H9 (cell line): ENCODE measurements at regions not wholly inside any gene's neighbourhood (a gene's known extent, or its start where the extent isn't known, plus 50 kb on each side); places are given as distances from the start of the nearest gene placed in this dataset.
"Not testable (repeated sequence)": the region's sequence is repeated elsewhere in the genome, so short reads cannot be mapped to it uniquely, and the experiment has no call there.

Experiments
- DNase-seq: peaks from one replicate; pipeline ENCODE4 v3.0.0-alpha.2; 2017
- H2AFZ ChIP-seq: one replicate; pipeline ENCODE4 v1.6.1; 2013; ENCODE audit warnings: mild to moderate bottlenecking, low read length, control low read depth, moderate library complexity
- H2AK5ac ChIP-seq: 2 replicates; pipeline ENCODE4 v1.6.1; 2013; ENCODE audit warnings: low read length, control low read depth, mixed read lengths; ENCODE audit not compliant: insufficient read length
- H2BK120ac ChIP-seq: one replicate; pipeline ENCODE4 v1.6.1; 2013; ENCODE audit warnings: low read depth, mild to moderate bottlenecking, low read length, control low read depth, inconsistent platforms; ENCODE audit not compliant: poor library complexity, severe bottlenecking
- H2BK12ac ChIP-seq: 2 replicates; pipeline ENCODE4 v1.6.1; 2013; ENCODE audit warnings: low read length, control low read depth, mixed read lengths, low read depth; ENCODE audit not compliant: insufficient read length
- H2BK15ac ChIP-seq: 2 replicates; pipeline ENCODE4 v1.6.1; 2013; ENCODE audit warnings: low read depth, low read length, control low read depth
- H2BK20ac ChIP-seq: one replicate; pipeline ENCODE4 v1.6.1; 2013; ENCODE audit warnings: low read depth, mild to moderate bottlenecking, low read length, control low read depth, inconsistent platforms; ENCODE audit not compliant: poor library complexity, severe bottlenecking
- H2BK5ac ChIP-seq: 2 replicates; pipeline ENCODE4 v1.6.1; 2013; ENCODE audit warnings: low read length, control low read depth, mixed read lengths; ENCODE audit not compliant: insufficient read length
- H3K14ac ChIP-seq: 2 replicates; pipeline ENCODE4 v1.6.1; 2013; ENCODE audit warnings: low read length, control low read depth; ENCODE audit not compliant: insufficient read depth
- H3K18ac ChIP-seq: 2 replicates; pipeline ENCODE4 v1.6.1; 2013; ENCODE audit warnings: low read depth, mild to moderate bottlenecking, mixed read lengths, low read length, control low read depth; ENCODE audit not compliant: insufficient read length
- H3K23ac ChIP-seq: 2 replicates; pipeline ENCODE4 v1.6.1; 2013; ENCODE audit warnings: low read length, control low read depth, mixed read lengths, low read depth; ENCODE audit not compliant: insufficient read length
- H3K23me2 ChIP-seq: 2 replicates; pipeline ENCODE4 v1.6.1; 2013; ENCODE audit warnings: low read depth, mild to moderate bottlenecking, mixed read lengths, low read length, control low read depth; ENCODE audit not compliant: insufficient read length, poor library complexity, severe bottlenecking
- H3K27ac ChIP-seq: 2 replicates; pipeline ENCODE4 v1.5.1; 2013; ENCODE audit warnings: low read length, control low read depth, mixed read lengths, low read depth; ENCODE audit not compliant: insufficient read length
- H3K27me3 ChIP-seq: 2 replicates; pipeline ENCODE4 v1.6.1; 2013; ENCODE audit warnings: low read length, control low read depth, inconsistent platforms; ENCODE audit not compliant: insufficient read depth
- H3K4ac ChIP-seq: 2 replicates; pipeline ENCODE4 v1.6.1; 2013; ENCODE audit warnings: low read depth, mild to moderate bottlenecking, control low read depth, inconsistent platforms, low read length, moderate library complexity
- H3K4me1 ChIP-seq: 2 replicates; pipeline ENCODE4 v1.6.1; 2013; ENCODE audit warnings: low read length, control low read depth, inconsistent platforms; ENCODE audit not compliant: insufficient read depth
- H3K4me2 ChIP-seq: 2 replicates; pipeline ENCODE4 v1.6.1; 2013; ENCODE audit warnings: low read length, control low read depth, mixed read lengths; ENCODE audit not compliant: insufficient read length, insufficient read depth
- H3K56ac ChIP-seq: 2 replicates; pipeline ENCODE4 v1.6.1; 2013; ENCODE audit warnings: low read depth, mild to moderate bottlenecking, mixed read lengths, low read length, control low read depth; ENCODE audit not compliant: insufficient read length
- H3K79me1 ChIP-seq: 2 replicates; pipeline ENCODE4 v1.6.1; 2013; ENCODE audit warnings: low read depth, mild to moderate bottlenecking, moderate library complexity, low read length, control low read depth, inconsistent platforms; ENCODE audit not compliant: insufficient read depth, poor library complexity, severe bottlenecking
- H3K79me2 ChIP-seq: 2 replicates; pipeline ENCODE4 v1.6.1; 2013; ENCODE audit warnings: low read length, control low read depth, inconsistent platforms; ENCODE audit not compliant: insufficient read depth
- H3K9ac ChIP-seq: 2 replicates; pipeline ENCODE4 v1.6.1; 2013; ENCODE audit warnings: low read length, control low read depth, mixed read lengths; ENCODE audit not compliant: insufficient read length; ENCODE audit errors: extremely low read depth
- H3K9me3 ChIP-seq: one replicate; pipeline ENCODE4 v1.6.1; 2013; ENCODE audit warnings: low read depth, low read length, inconsistent platforms; ENCODE audit not compliant: control insufficient read depth
- H3T11ph ChIP-seq: one replicate; pipeline ENCODE4 v1.6.1; 2013; ENCODE audit warnings: mild to moderate bottlenecking, low read length, control low read depth, inconsistent platforms
- H4K20me1 ChIP-seq: one replicate; pipeline ENCODE4 v1.6.1; 2013; ENCODE audit not compliant: control insufficient read depth, insufficient read length, insufficient read depth
- H4K5ac ChIP-seq: 2 replicates; pipeline ENCODE4 v1.6.1; 2013; ENCODE audit warnings: low read depth, mild to moderate bottlenecking, mixed read lengths, low read length, control low read depth; ENCODE audit not compliant: insufficient read length
- H4K8ac ChIP-seq: replicated peaks from 2 replicates; pipeline ENCODE4 v1.6.1; 2013; ENCODE audit warnings: low read length, control low read depth, mixed read lengths, low read depth; ENCODE audit not compliant: insufficient read length
- H4K91ac ChIP-seq: 2 replicates; pipeline ENCODE4 v1.6.1; 2013; ENCODE audit warnings: low read depth, mild to moderate bottlenecking, moderate library complexity, mixed read lengths, low read length, control low read depth; ENCODE audit not compliant: insufficient read length
- H3K27ac Mint-ChIP-seq, 3 experiments: 2 replicates in 2 of 3; 3 replicates in 1 of 3; pipeline ENCODE4 v1.8.0; 2020 to 2021; ENCODE audit warnings: mixed read lengths in 3 of 3, mild to moderate bottlenecking in 1 of 3, moderate library complexity in 1 of 3
- H3K27me3 Mint-ChIP-seq: 2 replicates; pipeline ENCODE4 v1.8.0; 2021; ENCODE audit warnings: low read depth, mild to moderate bottlenecking, moderate library complexity, mixed read lengths
- H3K36me3 Mint-ChIP-seq, 3 experiments: 2 replicates in 2 of 3; 3 replicates in 1 of 3; pipeline ENCODE4 v1.8.0; 2020 to 2021; ENCODE audit warnings: low read depth in 3 of 3, mixed read lengths in 3 of 3; ENCODE audit not compliant: insufficient read depth in 1 of 3
- H3K4me1 Mint-ChIP-seq, 2 experiments: 2 replicates each; pipeline ENCODE4 v1.8.0; 2020; ENCODE audit warnings: mixed read lengths in 2 of 2
- H3K4me3 Mint-ChIP-seq, 2 experiments: 2 replicates in 1 of 2; 3 replicates in 1 of 2; pipeline ENCODE4 v1.8.0; 2020 to 2021; ENCODE audit warnings: mild to moderate bottlenecking in 2 of 2, mixed read lengths in 2 of 2, moderate library complexity in 1 of 2
- H3K9me3 Mint-ChIP-seq, 2 experiments: 2 replicates in 1 of 2; 3 replicates in 1 of 2; pipeline ENCODE4 v1.8.0; 2020; ENCODE audit warnings: mild to moderate bottlenecking in 2 of 2, mixed read lengths in 2 of 2, moderate library complexity in 1 of 2
- WGBS: extraction: QIAGEN DNeasy Blood & Tissue Kit; methylation state at CpG from one replicate; pipeline ENCODE4 v1.1.7; 2013; ENCODE audit warnings: missing lambda C conversion rate, low lambda C conversion rate, mixed read lengths; ENCODE audit not compliant: insufficient read length; ENCODE audit errors: extremely low coverage; 5-methylcytosine and 5-hydroxymethylcytosine counted together

DNA sequence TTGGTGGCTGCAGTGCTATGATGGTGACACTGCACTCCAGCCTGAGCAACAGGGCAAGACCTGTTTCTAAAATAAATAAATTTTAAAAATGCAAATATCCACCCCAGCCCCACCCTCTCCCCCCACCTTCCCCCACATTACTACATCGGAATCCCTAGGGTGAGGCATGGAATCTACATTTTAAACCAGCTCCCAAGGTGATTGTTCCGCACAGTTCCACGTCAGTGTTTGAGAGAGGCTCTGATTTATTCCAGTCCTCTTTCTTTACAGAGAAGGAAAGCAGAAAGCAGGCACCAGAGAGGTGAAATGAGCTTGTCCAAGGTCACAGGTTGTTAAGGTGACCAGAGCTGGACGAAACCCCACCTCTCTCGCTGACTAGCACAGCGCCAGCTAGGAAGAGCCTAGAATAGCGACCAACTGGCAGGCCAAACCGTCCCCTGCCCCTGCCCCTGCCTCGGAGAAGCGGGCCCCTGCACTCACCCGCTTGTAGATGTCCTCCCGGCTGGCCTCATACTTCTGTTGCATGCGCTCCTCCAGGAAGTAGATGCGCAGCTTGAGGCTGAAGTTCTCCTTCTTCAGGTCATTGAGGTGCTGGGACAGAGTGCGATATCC is 136.7 kb upstream of the NBPF9 start:
- H3K27ac Mint-ChIP-seq, H3K9me3 Mint-ChIP-seq: not testable (repeated sequence)

GRCh38 chr1:149240530-149240929 is 137.2 kb upstream of the NBPF9 start:
- H3K4me1 Mint-ChIP-seq, H3K18ac ChIP-seq, H3K27ac ChIP-seq, H2BK5ac ChIP-seq, H3K23me2 ChIP-seq, H2BK15ac ChIP-seq, H3K56ac ChIP-seq, H3K79me2 ChIP-seq, H3K27ac Mint-ChIP-seq, H3K4me1 ChIP-seq, H3K23ac ChIP-seq, H3K4me2 ChIP-seq, H3K9me3 ChIP-seq, H3K36me3 Mint-ChIP-seq, H3K79me1 ChIP-seq, H2BK20ac ChIP-seq, H2BK120ac ChIP-seq, H3K4me3 Mint-ChIP-seq, H4K91ac ChIP-seq, DNase-seq, H3K9me3 Mint-ChIP-seq, H4K5ac ChIP-seq, H3T11ph ChIP-seq, H3K9ac ChIP-seq, H4K8ac ChIP-seq, H3K14ac ChIP-seq, H2AK5ac ChIP-seq, H2BK12ac ChIP-seq, H3K4ac ChIP-seq, H3K27me3 ChIP-seq, H3K27me3 Mint-ChIP-seq, H2AFZ ChIP-seq, H4K20me1 ChIP-seq: not testable (repeated sequence)
- WGBS: no CpG with 5 or more reads among the region's 14 CpGs

More for the DNA sequence above, 136.7 kb upstream of the NBPF9 start:
- H3K27me3 ChIP-seq, H3K4me3 Mint-ChIP-seq, H2BK15ac ChIP-seq, H3K23me2 ChIP-seq, H3K36me3 Mint-ChIP-seq, H3K79me1 ChIP-seq, H4K20me1 ChIP-seq, H3K23ac ChIP-seq, H3K79me2 ChIP-seq, H4K8ac ChIP-seq, H3K27ac ChIP-seq, H2BK5ac ChIP-seq, H3K18ac ChIP-seq, H3T11ph ChIP-seq, H3K9me3 ChIP-seq, DNase-seq, H3K4me1 ChIP-seq, H3K14ac ChIP-seq, H2BK120ac ChIP-seq, H3K4me2 ChIP-seq, H4K91ac ChIP-seq, H3K4ac ChIP-seq, H2AFZ ChIP-seq, H3K27me3 Mint-ChIP-seq, H2AK5ac ChIP-seq, H2BK20ac ChIP-seq, H2BK12ac ChIP-seq, H4K5ac ChIP-seq, H3K9ac ChIP-seq, H3K4me1 Mint-ChIP-seq, H3K56ac ChIP-seq: not testable (repeated sequence)
- WGBS: no CpG with 5 or more reads among the region's 15 CpGs
